Activated naive CD4-positive, alpha-beta T cell treated with Interleukin-2 at 50 U/mL for 16 hours (primary cell): ENCODE measurements at regions not wholly inside any gene's neighbourhood (a gene's known extent, or its start where the extent isn't known, plus 50 kb on each side); places are given as distances from the start of the nearest gene placed in this dataset.
"Not testable (repeated sequence)": the region's sequence is repeated elsewhere in the genome, so short reads cannot be mapped to it uniquely, and the experiment has no call there.

Experiments used
- DNase-seq: peaks from one replicate; pipeline ENCODE4 v3.0.0-alpha.2; 2020

DNA sequence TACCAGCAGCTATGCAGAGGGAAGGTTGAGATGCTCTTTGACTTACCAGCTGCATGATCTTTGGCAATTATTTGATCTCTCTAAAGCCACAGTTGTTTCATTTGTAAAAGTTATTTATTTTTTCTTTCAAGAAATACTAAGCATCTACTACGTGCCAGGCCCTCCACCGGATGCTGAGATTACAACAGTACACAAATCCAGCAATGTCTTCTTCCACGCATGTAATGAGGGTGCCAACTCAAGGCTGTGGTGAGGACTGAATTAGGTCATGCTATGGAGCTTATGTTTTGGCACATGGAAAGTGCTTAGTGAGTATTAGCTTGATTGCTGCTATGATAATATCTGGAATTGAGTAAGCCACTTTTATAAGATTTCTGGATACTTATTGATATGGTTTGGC is 358.2 kb downstream of the IRS2 start:
- no peak for DNase-seq

DNA sequence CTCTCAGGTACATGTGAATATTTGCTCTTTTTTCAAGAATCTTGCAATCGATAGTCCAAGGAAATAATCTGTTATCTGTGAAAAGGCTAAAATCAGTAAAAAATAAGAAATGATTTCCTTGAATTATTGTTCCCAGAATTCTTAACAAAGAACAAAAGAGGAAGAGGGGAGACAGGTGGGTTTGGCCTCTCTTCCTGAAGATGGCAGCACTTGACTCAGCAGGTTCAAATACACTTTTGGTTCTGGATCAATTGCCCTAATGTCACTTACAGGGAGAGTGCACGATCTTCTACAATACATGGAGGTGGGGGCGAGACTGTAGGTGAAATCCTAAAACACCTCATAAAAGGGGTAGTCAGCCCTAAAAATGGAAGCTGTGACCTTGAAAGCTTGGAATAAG is 358.7 kb downstream of the IRS2 start:
- no peak for DNase-seq

DNA sequence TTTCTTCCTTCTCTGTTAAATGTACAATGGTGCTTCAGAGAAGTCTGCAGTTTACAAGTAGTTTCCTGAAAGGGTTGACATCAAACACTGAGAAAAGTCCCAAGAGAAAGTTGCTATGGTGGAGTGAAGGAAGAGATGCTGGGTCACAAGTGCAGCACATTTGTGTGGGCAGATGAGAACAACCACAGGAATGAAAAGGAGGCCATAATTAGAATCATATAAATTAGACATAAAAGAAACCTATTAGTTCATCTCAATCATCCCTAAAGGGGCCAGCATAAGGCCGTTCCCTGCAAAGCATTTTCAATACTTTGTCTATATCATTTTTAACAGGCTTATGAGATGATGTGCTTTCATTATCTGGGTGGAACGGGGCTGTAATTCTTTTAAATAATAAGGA is 359.2 kb downstream of the IRS2 start:
- no peak for DNase-seq

DNA sequence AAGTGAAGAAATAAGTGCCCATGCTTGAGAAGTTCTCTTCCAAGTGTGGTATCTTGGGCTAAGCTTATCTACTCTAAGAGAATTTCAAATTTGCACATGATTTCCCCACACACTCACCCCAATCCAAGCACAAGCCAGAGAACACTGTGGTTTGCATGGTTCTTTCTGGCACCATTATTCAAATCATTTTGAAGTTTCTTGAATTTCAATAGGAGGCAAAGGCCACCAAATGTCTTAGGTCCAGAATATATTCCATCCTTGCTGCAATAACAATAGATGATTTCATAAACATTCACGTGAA is 359.7 kb downstream of the IRS2 start:
- DNase-seq: no peak

DNA sequence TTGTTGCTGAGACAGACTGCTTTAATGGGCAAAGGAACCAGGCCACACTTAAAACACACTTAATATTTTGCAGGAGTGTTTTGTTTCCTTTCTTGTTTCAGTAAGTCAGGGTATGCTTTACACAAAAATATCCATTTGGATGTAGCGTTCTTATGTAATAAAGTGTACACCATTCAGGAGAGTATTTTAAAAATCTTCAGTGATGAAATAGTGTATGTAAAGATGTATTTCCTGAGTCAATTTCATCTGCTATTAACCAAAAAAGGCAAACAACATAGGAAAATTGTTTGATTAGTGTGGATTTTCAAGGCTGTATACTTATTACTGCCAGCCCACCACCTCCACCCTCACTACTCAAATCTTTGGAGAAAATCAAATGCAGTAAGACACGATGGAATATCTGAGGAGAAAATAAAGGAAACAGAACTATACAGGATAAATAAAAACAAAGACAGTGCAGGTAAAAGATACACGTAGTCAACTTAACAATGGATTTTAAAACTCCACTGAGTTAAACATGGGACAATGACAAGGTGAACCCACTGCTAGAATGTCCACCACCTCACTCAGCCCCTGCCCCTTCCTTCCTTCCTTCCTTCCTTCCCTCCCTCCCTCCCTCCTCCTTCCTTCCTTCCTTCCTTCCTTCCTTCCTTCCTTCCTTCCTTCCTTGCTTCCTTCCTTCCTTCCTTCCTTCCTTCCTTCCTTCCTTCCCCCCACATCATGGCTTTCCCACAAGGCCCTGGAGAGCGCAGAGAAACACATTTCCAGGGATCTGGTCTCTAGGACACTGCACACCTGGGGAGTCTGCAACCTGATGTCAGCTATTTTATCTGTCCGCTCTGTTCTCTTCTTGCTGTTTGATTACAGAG is 360.3 kb downstream of the IRS2 start:
- DNase-seq: no peak

DNA sequence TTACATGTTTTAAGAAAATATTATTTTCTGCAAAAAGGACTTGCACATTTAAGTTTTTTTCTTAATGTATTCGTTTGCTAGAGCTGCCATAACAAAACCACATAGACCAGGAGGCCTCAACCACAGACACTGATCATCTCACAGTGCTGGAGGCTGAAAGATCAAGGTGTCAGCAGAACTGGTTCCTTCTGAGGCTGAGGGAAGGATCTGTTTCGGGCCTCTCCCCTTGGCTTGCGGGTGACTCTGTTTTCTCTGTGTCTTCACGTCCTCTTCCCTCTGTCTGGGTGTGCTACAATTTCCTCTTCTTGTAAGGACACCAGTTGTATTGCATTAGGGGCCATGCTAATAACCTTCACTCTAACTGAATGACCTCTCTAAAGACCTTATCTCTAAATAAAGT is 364.2 kb downstream of the IRS2 start:
- DNase-seq: no peak

DNA sequence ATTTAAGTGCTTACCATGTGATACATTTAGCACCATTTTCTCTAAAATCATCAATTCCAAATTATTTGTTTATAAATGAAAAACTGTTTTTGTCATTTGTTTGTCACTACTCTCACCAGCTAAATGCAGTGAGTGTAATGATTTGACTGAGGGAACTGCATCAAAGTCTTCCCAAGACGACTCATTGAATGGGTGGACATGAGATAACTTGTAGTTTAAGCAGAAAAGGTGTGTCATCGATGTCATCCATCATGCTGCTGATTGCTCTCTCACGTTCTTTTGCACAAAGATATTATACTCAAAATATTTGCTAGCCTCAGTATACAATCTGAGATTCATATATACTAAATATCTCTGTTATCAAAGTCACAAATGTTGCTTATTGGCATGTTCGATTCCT is 366.5 kb downstream of the IRS2 start:
- DNase-seq: no peak

DNA sequence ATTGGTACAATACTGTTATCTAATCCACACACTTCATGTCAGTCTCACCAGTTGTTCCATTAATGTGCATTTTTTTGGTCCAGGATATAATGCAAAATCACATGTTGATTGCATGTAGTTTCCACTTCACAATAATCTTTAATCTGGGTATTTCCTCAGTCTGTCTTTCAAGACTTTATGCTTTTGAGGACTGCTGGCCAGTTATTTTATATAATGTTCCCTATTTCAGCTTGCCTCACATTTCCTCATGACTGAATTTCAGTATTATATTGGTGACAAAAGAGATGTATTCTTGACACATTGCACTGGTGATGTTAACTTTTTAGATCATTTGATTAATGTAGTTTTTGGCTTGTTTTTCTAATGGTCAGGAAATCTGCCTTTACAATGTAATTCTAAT is 368.3 kb downstream of the IRS2 start:
- DNase-seq: no peak

DNA sequence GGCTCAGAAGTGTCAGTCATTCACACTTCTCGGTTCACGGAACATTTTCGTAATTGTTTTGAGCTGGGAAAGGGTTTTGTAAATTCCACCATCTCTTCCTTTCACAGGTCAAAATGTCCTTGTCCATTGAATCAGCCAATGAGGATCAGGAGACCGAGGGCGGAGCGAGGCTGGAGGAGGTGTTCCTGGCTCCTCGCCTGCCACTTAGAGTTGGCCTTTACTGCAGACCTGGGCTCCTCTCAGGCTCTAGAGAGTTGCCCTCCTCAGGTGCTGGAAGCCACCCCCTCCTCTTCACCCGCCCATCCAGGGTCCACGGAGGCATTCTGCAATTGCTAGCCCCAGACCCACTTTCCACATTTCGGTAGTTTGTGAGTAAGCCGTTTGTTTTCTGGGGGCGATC is 370.4 kb downstream of the IRS2 start:
- DNase-seq: no peak

DNA sequence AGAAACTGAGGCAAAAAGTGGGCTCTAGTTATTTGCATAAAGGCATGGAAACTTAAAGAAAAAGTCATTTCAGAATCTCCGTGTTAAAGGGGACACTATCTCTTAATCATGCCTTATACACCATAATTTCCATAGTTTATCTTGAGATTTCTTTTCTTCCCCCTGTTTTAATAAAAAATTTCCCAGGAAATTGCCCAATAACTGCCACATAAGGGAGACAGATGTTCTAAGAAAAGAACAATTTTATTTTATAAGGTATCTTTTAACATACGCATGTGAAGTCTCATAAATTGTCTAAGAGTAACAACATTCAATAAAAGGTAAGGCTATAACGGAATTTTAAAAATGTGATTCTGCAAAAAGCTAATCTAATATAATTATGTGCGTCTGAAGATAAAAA is 371.3 kb downstream of the IRS2 start:
- no peak for DNase-seq

DNA sequence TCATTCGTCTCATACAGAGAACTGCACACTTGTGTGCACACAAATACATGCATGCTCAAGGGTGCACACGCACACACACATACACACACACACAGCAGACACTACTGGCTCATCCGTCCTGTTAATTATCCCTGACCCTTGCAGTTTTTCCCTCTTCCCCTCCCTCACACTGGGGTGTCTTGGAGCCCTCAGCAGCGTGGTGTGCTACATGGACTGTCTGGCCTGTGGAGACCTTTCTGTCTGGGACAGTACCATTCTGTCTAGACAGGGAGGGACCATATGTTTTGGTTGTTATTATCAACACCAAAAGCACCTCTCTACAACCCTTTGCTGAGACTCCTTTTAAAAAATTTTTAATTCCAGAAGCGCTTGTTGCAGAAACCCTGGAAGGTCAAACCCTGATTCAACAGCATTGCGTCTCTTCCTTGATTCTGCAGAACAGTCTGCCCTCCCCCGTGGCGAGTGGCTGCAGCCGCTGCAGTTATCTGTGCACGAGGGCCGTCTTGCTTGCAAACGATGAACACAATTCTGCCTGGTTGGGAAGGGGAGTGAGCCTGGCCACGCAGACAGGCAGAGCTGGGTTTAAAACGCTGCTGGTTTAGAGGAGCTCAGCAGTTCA is 374.0 kb downstream of the IRS2 start:
- DNase-seq: no peak

DNA sequence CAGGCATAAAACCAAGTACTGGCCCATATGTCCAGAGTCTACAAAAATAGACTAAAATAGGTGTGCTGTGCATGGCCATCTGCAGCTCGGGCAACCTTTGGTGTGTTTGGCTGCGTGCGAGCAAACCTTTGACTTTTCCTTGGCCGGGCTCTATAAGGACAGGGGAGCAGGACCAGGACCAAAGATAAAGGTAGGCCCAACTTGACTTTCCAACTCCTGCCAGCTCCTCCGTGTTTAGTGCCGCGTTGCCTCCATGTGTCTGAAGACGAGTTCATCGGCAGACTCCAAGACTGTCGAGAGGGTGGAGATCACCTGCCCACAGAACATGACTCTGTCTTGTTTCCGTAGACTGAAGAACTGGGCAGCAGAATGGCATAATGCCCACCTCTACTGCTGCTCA is 375.5 kb downstream of the IRS2 start:
- DNase-seq: no peak

DNA sequence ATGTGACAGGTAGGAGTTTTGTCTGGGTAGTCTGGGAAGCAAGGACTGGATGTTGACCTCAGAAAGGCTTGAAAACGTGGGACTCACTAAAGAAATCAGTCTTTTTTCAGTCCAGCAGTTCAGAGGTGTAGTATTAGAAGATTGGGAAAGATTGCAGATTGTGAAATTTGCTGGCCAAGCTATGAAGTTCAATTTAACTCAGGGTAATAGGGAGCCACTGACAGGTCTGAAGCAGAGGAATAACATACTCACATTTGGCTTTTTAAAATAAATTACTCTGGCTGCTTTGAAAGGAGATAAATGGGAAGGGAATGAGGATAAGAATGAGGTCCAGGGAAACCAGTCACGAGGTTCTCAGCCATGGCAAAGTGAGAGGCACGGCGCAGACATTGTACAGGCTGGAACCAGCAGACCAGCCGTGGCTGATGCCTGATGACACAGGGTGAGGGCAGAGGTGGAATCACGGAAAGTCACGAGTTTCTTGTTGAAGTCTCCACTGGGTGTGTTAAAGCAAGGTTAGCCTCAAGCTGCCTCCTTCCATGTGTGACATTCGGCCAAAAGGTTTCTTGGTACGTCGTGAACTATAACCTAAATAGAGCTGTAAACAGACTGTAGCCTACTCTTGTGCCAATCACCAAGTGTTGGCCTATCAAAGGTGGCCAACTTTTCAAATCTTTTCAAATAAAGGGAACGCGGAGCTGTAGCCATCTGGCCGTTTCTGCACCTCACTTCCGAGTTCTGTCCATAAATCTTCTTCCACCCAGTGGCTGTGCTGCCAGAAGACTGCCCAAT is 377.6 kb downstream of the IRS2 start:
- DNase-seq: no peak

DNA sequence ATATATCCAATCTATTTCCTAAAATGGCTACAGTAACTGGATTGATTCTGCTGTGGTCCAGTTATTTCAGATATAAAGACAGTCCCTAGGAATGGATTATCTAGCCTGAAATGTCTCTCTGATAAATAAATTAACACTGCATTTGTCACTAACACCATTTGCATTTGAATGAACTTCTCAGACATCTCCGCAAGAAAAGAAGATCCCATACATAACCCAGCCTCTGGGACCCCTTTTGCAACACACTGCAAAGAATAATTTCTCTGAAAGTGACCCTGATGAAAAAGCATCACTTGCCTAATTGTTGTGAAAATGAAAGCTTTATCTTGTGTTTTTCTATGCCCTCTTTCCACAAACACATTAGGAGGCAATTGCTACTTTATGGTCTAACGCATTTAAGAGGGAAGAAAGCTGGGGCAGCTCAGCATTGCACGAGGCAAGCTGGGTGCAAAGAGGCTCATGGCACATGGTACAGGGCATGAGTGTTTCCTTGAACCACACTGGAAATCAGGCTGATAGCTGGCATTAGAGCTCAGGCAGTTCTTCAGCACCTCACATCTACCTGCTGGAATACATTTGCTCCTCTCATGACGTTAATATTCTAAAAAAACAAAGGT is 379.9 kb downstream of the IRS2 start:
- no peak for DNase-seq

DNA sequence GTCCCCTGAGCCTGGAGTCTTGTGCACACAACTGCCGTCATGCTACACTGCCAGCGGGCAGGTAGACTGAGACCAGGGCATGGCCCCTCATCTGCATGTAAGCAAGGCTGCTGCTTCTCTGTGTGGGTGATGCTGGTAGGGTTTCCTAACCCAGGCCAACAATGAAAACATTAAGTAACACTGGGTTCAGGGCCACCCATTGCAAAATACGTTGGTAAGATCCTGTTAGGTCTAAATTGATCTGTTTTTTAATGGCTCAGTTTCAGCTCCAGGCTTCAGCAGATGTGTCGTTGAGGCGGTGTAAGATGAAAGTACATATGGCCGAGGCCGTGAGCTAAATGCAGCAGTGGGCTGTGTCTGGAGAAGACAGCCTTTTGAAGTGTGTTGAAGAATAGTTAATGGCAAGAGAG is 383.4 kb downstream of the IRS2 start:
- no peak for DNase-seq

DNA sequence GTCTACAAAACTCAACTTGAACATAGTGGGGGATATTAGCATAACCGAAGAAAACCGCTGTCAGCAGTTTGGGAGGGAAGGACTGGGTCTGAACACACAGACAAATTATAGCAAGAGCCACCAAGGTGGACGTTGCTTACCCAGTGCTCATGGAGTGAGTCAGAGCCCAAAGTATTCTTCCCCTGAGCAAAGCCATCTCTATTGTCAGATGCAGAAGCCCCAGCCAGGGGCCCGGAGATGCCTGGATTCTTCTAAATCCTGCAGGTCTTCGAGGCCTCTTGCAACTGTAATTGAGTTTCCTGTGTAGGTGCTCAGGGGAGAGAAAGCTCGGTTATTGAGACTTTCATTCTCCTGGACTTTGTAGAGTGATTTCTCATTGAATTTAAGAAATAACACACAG is 384.5 kb downstream of the IRS2 start:
- no peak for DNase-seq

DNA sequence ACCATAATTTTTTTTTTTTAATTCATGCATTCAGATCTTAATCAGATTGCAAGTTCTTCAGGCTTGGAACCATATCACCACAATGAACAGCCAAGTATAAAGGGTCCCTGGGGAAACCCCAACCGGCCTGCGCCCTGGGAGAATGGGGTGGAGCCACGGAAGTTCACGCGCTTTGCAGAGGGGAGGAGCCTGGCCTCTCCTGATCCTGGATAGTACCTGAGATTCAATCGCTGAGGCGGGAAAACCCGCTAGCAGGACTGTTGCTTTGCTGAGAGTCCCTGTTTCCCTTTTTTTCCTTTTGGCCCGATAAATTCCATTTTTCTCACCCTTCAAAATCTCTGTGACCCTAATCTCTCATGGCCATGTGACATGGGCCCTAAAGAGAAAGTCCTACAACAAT is 385.1 kb downstream of the IRS2 start:
- DNase-seq: no peak

DNA sequence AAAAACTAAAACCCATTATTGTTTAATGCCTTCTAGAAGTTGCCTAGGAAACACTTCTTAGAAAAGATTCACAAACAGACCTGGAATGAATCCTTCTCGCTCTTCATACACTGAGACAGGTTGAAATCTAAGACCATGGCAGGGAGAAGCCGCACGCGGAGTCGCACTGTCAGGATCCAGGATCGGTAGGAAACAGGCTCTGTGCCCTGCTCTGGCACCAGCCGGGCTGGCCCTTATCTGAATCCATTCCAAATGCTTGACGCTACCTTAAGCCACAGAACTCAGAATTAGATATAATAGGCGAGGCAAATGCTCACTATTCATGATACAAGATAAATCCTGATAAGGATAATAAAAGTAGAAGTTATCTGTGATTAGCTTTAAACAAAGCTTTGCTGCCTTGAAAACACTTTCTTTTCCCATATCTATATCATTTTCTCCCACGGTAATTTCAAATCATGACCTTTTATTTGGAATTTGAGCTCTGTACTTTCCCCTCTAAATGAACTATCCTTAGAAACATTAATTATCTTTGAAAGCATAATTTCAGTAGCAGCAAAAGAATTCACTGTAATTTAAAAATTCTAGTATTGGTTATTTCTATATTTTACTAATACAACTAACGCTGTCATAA is 385.6 kb downstream of the IRS2 start:
- DNase-seq: no peak

DNA sequence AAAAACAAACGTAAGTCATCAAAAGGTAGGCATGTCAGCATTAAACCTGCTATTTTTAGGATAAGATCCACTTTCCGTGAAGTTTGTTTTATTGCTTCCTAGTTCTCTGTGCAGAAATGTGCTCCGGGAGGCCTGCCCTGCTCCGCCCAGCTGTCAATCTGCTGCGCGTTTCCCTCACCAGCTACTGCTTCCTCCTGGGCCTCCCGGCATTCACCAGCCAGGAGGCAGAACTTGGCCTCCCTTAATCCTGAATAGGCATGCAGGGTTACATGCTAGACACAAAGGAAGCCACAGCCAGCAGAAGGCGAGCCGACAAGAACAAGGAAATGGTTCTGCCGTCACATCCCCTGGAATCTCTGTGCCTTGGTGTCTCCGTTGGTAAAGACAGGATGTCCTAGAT is 386.2 kb downstream of the IRS2 start:
- DNase-seq: no peak

DNA sequence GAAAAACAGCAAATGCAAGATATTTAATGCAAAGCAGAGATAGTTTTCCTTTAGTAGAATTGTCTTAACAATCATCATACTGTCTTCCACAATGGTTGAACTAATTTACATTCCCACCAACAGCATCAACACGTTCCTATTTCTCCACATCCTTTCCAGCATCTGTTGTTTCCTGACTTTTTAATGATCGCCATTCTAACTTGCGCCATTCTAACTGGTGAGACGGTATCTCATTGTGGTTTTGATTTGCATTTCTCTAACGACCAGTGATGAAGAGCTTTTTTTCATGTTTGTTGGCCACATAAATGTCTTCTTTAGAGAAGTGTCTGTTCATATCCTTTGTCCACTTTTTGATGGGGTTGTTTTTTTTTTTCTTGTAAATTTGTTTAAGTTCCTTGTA is 388.3 kb downstream of the IRS2 start:
- not testable (repeated sequence) for DNase-seq

DNA sequence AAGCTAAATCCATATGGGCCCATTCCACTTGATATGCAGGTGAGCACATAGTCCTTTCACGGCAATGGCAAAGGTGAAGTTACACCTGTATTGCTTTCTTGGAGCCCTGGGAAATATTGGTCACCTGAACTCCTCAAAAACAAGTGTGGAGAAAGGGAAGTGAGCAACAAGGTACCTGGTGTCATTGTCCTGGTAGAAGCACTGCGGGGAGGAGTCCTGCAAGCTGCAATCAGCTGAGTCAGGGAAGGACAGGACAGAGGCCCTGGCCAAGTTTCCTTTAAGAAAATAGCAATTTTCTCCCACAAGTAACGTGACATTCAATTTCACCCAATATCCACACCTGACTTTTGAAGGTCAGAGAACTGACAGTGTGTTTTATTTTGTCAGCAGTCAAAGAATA is 389.1 kb downstream of the IRS2 start:
- no peak for DNase-seq

DNA sequence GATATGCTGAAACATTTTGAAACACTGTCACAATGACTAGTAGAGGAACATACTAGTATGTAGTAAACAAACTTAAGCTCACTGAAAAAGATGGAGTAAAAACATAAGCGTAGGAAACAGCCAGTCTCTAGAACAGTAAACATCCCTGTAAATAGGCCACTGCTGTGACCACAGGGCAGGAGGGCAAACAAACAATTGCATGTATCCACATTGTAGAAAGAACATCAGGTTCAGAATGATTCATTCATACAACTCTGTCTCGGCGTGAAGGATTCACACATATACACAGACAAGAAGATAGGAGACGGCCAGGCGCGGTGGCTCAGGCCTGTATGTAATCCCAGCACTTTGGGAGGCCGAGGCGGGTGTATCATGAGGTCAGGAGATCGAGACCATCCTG is 390.1 kb downstream of the IRS2 start:
- DNase-seq: no peak

DNA sequence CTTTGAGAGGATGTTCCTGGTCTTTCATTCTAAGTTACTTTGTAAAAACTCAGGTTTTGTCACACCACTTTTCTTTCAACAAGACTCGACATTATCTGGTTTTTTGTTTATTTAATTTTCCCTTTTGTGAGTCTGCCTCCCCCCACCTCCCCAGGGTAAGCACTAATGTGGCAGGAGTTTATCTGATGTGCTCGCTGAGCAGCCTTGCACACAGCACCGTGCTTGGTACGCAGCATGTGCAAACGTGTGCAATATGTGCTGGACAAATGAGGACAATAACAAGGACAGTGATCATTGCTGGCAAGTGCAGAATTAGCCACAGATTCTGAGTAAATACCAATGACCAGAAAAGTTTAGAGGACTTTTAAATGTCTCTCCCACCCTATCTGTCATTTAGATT is 391.4 kb downstream of the IRS2 start:
- no peak for DNase-seq
